H9 (cell line): ENCODE measurements at regions not wholly inside any gene's neighbourhood (a gene's known extent, or its start where the extent isn't known, plus 50 kb on each side); places are given as distances from the start of the nearest gene placed in this dataset.

ENCODE experiments used
- DNase-seq: peaks from one replicate; pipeline ENCODE4 v3.0.0-alpha.2; 2017
- H2AFZ ChIP-seq: one replicate; pipeline ENCODE4 v1.6.1; 2013; ENCODE audit warnings: mild to moderate bottlenecking, low read length, control low read depth, moderate library complexity
- H2AK5ac ChIP-seq: 2 replicates; pipeline ENCODE4 v1.6.1; 2013; ENCODE audit warnings: low read length, control low read depth, mixed read lengths; ENCODE audit not compliant: insufficient read length
- H2BK120ac ChIP-seq: one replicate; pipeline ENCODE4 v1.6.1; 2013; ENCODE audit warnings: low read depth, mild to moderate bottlenecking, low read length, control low read depth, inconsistent platforms; ENCODE audit not compliant: poor library complexity, severe bottlenecking
- H2BK12ac ChIP-seq: 2 replicates; pipeline ENCODE4 v1.6.1; 2013; ENCODE audit warnings: low read length, control low read depth, mixed read lengths, low read depth; ENCODE audit not compliant: insufficient read length
- H2BK15ac ChIP-seq: 2 replicates; pipeline ENCODE4 v1.6.1; 2013; ENCODE audit warnings: low read depth, low read length, control low read depth
- H2BK20ac ChIP-seq: one replicate; pipeline ENCODE4 v1.6.1; 2013; ENCODE audit warnings: low read depth, mild to moderate bottlenecking, low read length, control low read depth, inconsistent platforms; ENCODE audit not compliant: poor library complexity, severe bottlenecking
- H2BK5ac ChIP-seq: 2 replicates; pipeline ENCODE4 v1.6.1; 2013; ENCODE audit warnings: low read length, control low read depth, mixed read lengths; ENCODE audit not compliant: insufficient read length
- H3K14ac ChIP-seq: 2 replicates; pipeline ENCODE4 v1.6.1; 2013; ENCODE audit warnings: low read length, control low read depth; ENCODE audit not compliant: insufficient read depth
- H3K18ac ChIP-seq: 2 replicates; pipeline ENCODE4 v1.6.1; 2013; ENCODE audit warnings: low read depth, mild to moderate bottlenecking, mixed read lengths, low read length, control low read depth; ENCODE audit not compliant: insufficient read length
- H3K23ac ChIP-seq: 2 replicates; pipeline ENCODE4 v1.6.1; 2013; ENCODE audit warnings: low read length, control low read depth, mixed read lengths, low read depth; ENCODE audit not compliant: insufficient read length
- H3K23me2 ChIP-seq: 2 replicates; pipeline ENCODE4 v1.6.1; 2013; ENCODE audit warnings: low read depth, mild to moderate bottlenecking, mixed read lengths, low read length, control low read depth; ENCODE audit not compliant: insufficient read length, poor library complexity, severe bottlenecking
- H3K27ac ChIP-seq: 2 replicates; pipeline ENCODE4 v1.5.1; 2013; ENCODE audit warnings: low read length, control low read depth, mixed read lengths, low read depth; ENCODE audit not compliant: insufficient read length
- H3K27me3 ChIP-seq: 2 replicates; pipeline ENCODE4 v1.6.1; 2013; ENCODE audit warnings: low read length, control low read depth, inconsistent platforms; ENCODE audit not compliant: insufficient read depth
- H3K4ac ChIP-seq: 2 replicates; pipeline ENCODE4 v1.6.1; 2013; ENCODE audit warnings: low read depth, mild to moderate bottlenecking, control low read depth, inconsistent platforms, low read length, moderate library complexity
- H3K4me1 ChIP-seq: 2 replicates; pipeline ENCODE4 v1.6.1; 2013; ENCODE audit warnings: low read length, control low read depth, inconsistent platforms; ENCODE audit not compliant: insufficient read depth
- H3K4me2 ChIP-seq: 2 replicates; pipeline ENCODE4 v1.6.1; 2013; ENCODE audit warnings: low read length, control low read depth, mixed read lengths; ENCODE audit not compliant: insufficient read length, insufficient read depth
- H3K56ac ChIP-seq: 2 replicates; pipeline ENCODE4 v1.6.1; 2013; ENCODE audit warnings: low read depth, mild to moderate bottlenecking, mixed read lengths, low read length, control low read depth; ENCODE audit not compliant: insufficient read length
- H3K79me1 ChIP-seq: 2 replicates; pipeline ENCODE4 v1.6.1; 2013; ENCODE audit warnings: low read depth, mild to moderate bottlenecking, moderate library complexity, low read length, control low read depth, inconsistent platforms; ENCODE audit not compliant: insufficient read depth, poor library complexity, severe bottlenecking
- H3K79me2 ChIP-seq: 2 replicates; pipeline ENCODE4 v1.6.1; 2013; ENCODE audit warnings: low read length, control low read depth, inconsistent platforms; ENCODE audit not compliant: insufficient read depth
- H3K9ac ChIP-seq: 2 replicates; pipeline ENCODE4 v1.6.1; 2013; ENCODE audit warnings: low read length, control low read depth, mixed read lengths; ENCODE audit not compliant: insufficient read length; ENCODE audit errors: extremely low read depth
- H3K9me3 ChIP-seq: one replicate; pipeline ENCODE4 v1.6.1; 2013; ENCODE audit warnings: low read depth, low read length, inconsistent platforms; ENCODE audit not compliant: control insufficient read depth
- H3T11ph ChIP-seq: one replicate; pipeline ENCODE4 v1.6.1; 2013; ENCODE audit warnings: mild to moderate bottlenecking, low read length, control low read depth, inconsistent platforms
- H4K20me1 ChIP-seq: one replicate; pipeline ENCODE4 v1.6.1; 2013; ENCODE audit not compliant: control insufficient read depth, insufficient read length, insufficient read depth
- H4K5ac ChIP-seq: 2 replicates; pipeline ENCODE4 v1.6.1; 2013; ENCODE audit warnings: low read depth, mild to moderate bottlenecking, mixed read lengths, low read length, control low read depth; ENCODE audit not compliant: insufficient read length
- H4K8ac ChIP-seq: replicated peaks from 2 replicates; pipeline ENCODE4 v1.6.1; 2013; ENCODE audit warnings: low read length, control low read depth, mixed read lengths, low read depth; ENCODE audit not compliant: insufficient read length
- H4K91ac ChIP-seq: 2 replicates; pipeline ENCODE4 v1.6.1; 2013; ENCODE audit warnings: low read depth, mild to moderate bottlenecking, moderate library complexity, mixed read lengths, low read length, control low read depth; ENCODE audit not compliant: insufficient read length
- H3K27ac Mint-ChIP-seq, 3 experiments: 2 replicates in 2 of 3; 3 replicates in 1 of 3; pipeline ENCODE4 v1.8.0; 2020 to 2021; ENCODE audit warnings: mixed read lengths in 3 of 3, mild to moderate bottlenecking in 1 of 3, moderate library complexity in 1 of 3
- H3K27me3 Mint-ChIP-seq: 2 replicates; pipeline ENCODE4 v1.8.0; 2021; ENCODE audit warnings: low read depth, mild to moderate bottlenecking, moderate library complexity, mixed read lengths
- H3K36me3 Mint-ChIP-seq, 3 experiments: 2 replicates in 2 of 3; 3 replicates in 1 of 3; pipeline ENCODE4 v1.8.0; 2020 to 2021; ENCODE audit warnings: low read depth in 3 of 3, mixed read lengths in 3 of 3; ENCODE audit not compliant: insufficient read depth in 1 of 3
- H3K4me1 Mint-ChIP-seq, 2 experiments: 2 replicates each; pipeline ENCODE4 v1.8.0; 2020; ENCODE audit warnings: mixed read lengths in 2 of 2
- H3K4me3 Mint-ChIP-seq, 2 experiments: 2 replicates in 1 of 2; 3 replicates in 1 of 2; pipeline ENCODE4 v1.8.0; 2020 to 2021; ENCODE audit warnings: mild to moderate bottlenecking in 2 of 2, mixed read lengths in 2 of 2, moderate library complexity in 1 of 2
- H3K9me3 Mint-ChIP-seq, 2 experiments: 2 replicates in 1 of 2; 3 replicates in 1 of 2; pipeline ENCODE4 v1.8.0; 2020; ENCODE audit warnings: mild to moderate bottlenecking in 2 of 2, mixed read lengths in 2 of 2, moderate library complexity in 1 of 2
- CTCF ChIP-seq: fragments of 200-600 bp; sonication (generic); conservative IDR thresholded peaks from 3 replicates; pipeline ENCODE4 v1.8.0; 2021; ENCODE audit warnings: antibody characterized with exemption, mild to moderate bottlenecking
- WGBS: extraction: QIAGEN DNeasy Blood & Tissue Kit; methylation state at CpG from one replicate; pipeline ENCODE4 v1.1.7; 2013; ENCODE audit warnings: missing lambda C conversion rate, low lambda C conversion rate, mixed read lengths; ENCODE audit not compliant: insufficient read length; ENCODE audit errors: extremely low coverage; 5-methylcytosine and 5-hydroxymethylcytosine counted together

- WGBS, result no CpG with 5 or more reads among the region's 4 CpGs
- no peak for TF ChIP-seq CTCF
Measured at GRCh38 chr7:86214734-86215133, 429.0 kb upstream of the GRM3 start.

More at GRCh38 chr7:86214734-86215133, 429.0 kb upstream of the GRM3 start:
- H2AFZ ChIP-seq, result no peak overlapping the region
- no peaks in the 10 kb centered on the region for H3K23me2 ChIP-seq
- no peak overlapping the region for H4K8ac ChIP-seq
- H2BK5ac ChIP-seq, result no peak overlapping the region
- no peak overlapping the region for H3K56ac ChIP-seq
- no peaks in the 10 kb centered on the region for H3K27me3 ChIP-seq
- no peaks in the 10 kb centered on the region for H3K79me1 ChIP-seq
- Mint-ChIP-seq H3K36me3 (no peaks in the 10 kb centered on the region), H3K4me1 (no peaks in the 10 kb centered on the region), H3K27ac (no peak overlapping the region), H3K4me3 (no peak overlapping the region), H3K9me3 (no peaks in the 10 kb centered on the region), H3K27me3 (no peaks in the 10 kb centered on the region)
- no peak overlapping the region for H3K14ac ChIP-seq
- no peak overlapping the region for H3K4ac ChIP-seq
- no peaks in the 10 kb centered on the region for H3K9me3 ChIP-seq
- no peaks in the 10 kb centered on the region for H3K4me1 ChIP-seq
- H3K23ac ChIP-seq, result no peak overlapping the region
- no peaks in the 10 kb centered on the region for H4K20me1 ChIP-seq
- no peak overlapping the region for H2BK20ac ChIP-seq
- DNase-seq, result no peak
- H3K18ac ChIP-seq, result no peak overlapping the region
- H2BK120ac ChIP-seq, result no peak overlapping the region
- H4K91ac ChIP-seq, result no peak overlapping the region
- no peak overlapping the region for H3K27ac ChIP-seq
- no peak overlapping the region for H3K4me2 ChIP-seq
- H3K9ac ChIP-seq, result no peak overlapping the region
- no peak overlapping the region for H2BK15ac ChIP-seq
- H4K5ac ChIP-seq, result no peak overlapping the region
- H3T11ph ChIP-seq, result no peak overlapping the region
- H3K79me2 ChIP-seq, result no peaks in the 10 kb centered on the region
- H2AK5ac ChIP-seq, result no peak overlapping the region
- no peak overlapping the region for H2BK12ac ChIP-seq
